Left ventricle myocardium inferior (tissue), 1 donor: ENCODE measurements at regions not wholly inside any gene's neighbourhood (a gene's known extent, or its start where the extent isn't known, plus 50 kb on each side); places are given as distances from the start of the nearest gene placed in this dataset.

Source experiments
- DNase-seq: peaks from one replicate; pipeline ENCODE4 v3.0.0-alpha.2; 2020
- H3K27ac ChIP-seq: fragments of 200-600 bp; replicated peaks from 2 replicates; pipeline ENCODE4 v1.8.0; 2021
- H3K27me3 ChIP-seq: fragments of 200-600 bp; 2 replicates; pipeline ENCODE4 v1.8.0; 2021; ENCODE audit warnings: low read depth
- H3K36me3 ChIP-seq: fragments of 200-600 bp; 2 replicates; pipeline ENCODE4 v1.8.0; 2021
- H3K4me1 ChIP-seq: fragments of 200-600 bp; 2 replicates; pipeline ENCODE4 v1.8.0; 2021
- H3K4me3 ChIP-seq: fragments of 200-600 bp; 2 replicates; pipeline ENCODE4 v1.8.0; 2021; ENCODE audit warnings: mild to moderate bottlenecking, moderate library complexity
- H3K9me3 ChIP-seq: fragments of 200-600 bp; replicated peaks from 2 replicates; pipeline ENCODE4 v1.8.0; 2021
- intact Hi-C: fragments of 100-400 bp; cut with micrococcal nuclease; formaldehyde crosslinking; loops from one replicate; pipeline ENCODE4 v1.11.0; 2022
- TF ChIP-seq, protein P1 (sequence below): fragments of 200-600 bp; IDR thresholded peaks from 2 replicates; pipeline ENCODE4 v1.8.0; 2021; ENCODE audit warnings: antibody characterized with exemption, mild to moderate bottlenecking, borderline replicate concordance
- donor health status: DM: no; HTN: yes; CAD: no; lungs with severe emphysema.

DNA sequence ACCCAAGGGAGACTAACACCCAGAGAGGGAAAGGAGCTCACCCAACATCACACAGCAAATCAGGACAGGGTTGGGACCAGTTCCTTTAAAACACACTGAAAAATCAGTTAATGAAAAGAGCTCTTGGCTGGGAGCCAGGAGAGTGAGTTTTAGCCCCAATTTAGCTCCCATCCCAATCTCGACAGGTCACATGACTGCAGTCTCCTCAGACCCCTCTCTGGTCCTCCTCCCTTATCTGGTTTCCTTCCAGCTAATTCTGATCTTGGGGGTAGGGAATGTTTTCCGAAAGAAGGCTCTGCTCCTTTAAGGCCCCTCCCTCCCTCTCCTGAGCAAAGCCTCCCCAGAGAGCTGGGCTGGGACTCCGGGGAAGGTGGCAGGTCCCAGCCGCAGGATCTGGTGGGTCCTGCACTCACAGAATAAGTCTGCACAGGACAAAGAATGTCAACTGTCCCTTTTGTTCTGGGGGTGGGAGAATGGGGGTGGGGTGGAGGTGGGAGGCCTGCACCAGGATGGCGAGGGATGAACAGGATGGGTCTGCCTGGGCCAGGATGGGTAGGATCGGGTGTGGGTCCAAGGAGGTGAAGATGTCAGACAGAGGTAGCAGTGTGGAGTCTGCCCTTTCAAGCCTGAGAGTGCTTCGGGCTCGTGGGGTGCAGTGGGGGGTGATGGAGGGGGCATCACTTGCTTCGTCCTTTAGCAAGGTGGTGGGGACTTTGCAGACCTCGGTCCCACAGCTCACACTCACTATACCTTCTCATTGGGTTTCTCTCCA, 57.3 kb upstream of the SSBP3 start:
- intact Hi-C loops, result no loop called here
- TF ChIP-seq, protein P1, sequence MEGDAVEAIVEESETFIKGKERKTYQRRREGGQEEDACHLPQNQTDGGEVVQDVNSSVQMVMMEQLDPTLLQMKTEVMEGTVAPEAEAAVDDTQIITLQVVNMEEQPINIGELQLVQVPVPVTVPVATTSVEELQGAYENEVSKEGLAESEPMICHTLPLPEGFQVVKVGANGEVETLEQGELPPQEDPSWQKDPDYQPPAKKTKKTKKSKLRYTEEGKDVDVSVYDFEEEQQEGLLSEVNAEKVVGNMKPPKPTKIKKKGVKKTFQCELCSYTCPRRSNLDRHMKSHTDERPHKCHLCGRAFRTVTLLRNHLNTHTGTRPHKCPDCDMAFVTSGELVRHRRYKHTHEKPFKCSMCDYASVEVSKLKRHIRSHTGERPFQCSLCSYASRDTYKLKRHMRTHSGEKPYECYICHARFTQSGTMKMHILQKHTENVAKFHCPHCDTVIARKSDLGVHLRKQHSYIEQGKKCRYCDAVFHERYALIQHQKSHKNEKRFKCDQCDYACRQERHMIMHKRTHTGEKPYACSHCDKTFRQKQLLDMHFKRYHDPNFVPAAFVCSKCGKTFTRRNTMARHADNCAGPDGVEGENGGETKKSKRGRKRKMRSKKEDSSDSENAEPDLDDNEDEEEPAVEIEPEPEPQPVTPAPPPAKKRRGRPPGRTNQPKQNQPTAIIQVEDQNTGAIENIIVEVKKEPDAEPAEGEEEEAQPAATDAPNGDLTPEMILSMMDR, result no peak
- no peak for DNase-seq

GRCh38 chr1:54462597-54463258, 56.5 kb upstream of the SSBP3 start:
- intact Hi-C loops, result no loop called here
- Histone ChIP-seq H3K27ac (no peak overlapping the region), H3K36me3 (no peaks in the 10 kb centered on the region), H3K27me3 (no peaks in the 10 kb centered on the region), H3K4me1 (peaks cover 36% of the 10 kb centered on the region), H3K4me3 (no peak overlapping the region), H3K9me3 (no peaks in the 10 kb centered on the region)
- TF ChIP-seq, protein P1, result no peak
- DNase-seq, result no peak

More for the DNA sequence above, 57.3 kb upstream of the SSBP3 start:
- no peak overlapping the region for H3K4me3 ChIP-seq
- H3K4me1 ChIP-seq, result peaks cover 36% of the 10 kb centered on the region
- no peaks in the 10 kb centered on the region for H3K36me3 ChIP-seq
- H3K27ac ChIP-seq, result no peak overlapping the region
- no peaks in the 10 kb centered on the region for H3K9me3 ChIP-seq
- H3K27me3 ChIP-seq, result no peaks in the 10 kb centered on the region

- intact Hi-C loops, result no loop called here
- Histone ChIP-seq H3K27ac (no peak overlapping the region), H3K27me3 (no peaks in the 10 kb centered on the region), H3K4me1 (peaks cover 36% of the 10 kb centered on the region), H3K9me3 (no peaks in the 10 kb centered on the region), H3K36me3 (no peaks in the 10 kb centered on the region), H3K4me3 (no peak overlapping the region)
- no peak for DNase-seq
- TF ChIP-seq, protein P1, result no peak
These were observed 55.8 kb upstream of the SSBP3 start for GRCh38 chr1:54461731-54462596.

- no peak overlapping the region for H3K4me3 ChIP-seq
- H3K27me3 ChIP-seq, result no peaks in the 10 kb centered on the region
- no peaks in the 10 kb centered on the region for H3K36me3 ChIP-seq
- peaks cover 36% of the 10 kb centered on the region for H3K4me1 ChIP-seq
- intact Hi-C loops, result no loop called here
- H3K27ac ChIP-seq, result no peak overlapping the region
- no peaks in the 10 kb centered on the region for H3K9me3 ChIP-seq
- DNase-seq, result no peak
- TF ChIP-seq, protein P1, result no peak
These were observed 54.7 kb upstream of the SSBP3 start for GRCh38 chr1:54460861-54461387.

DNA sequence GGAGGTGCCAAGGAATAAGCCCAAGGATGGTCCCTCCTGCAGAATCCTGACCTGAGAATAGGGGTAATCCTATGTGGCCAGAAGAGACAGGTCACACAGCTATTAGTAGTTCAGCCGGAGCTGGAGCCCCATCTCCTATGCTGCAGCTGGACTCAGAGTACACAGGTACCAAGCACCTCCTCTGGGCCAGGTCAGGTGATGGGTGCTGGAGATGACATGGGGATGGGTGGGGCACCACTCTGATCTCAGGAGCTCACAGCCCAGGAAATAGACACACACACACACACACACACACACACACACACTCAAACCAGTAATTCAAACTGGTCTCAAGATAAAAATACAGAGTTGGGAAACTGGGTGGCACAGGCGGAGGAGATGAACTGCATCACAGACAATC, 54.2 kb upstream of the SSBP3 start:
- H3K36me3 ChIP-seq, result no peaks in the 10 kb centered on the region
- no peaks in the 10 kb centered on the region for H3K27me3 ChIP-seq
- peaks cover 35% of the 10 kb centered on the region for H3K4me1 ChIP-seq
- no peak for DNase-seq
- no peak overlapping the region for H3K4me3 ChIP-seq
- intact Hi-C loops, result no loop called here
- H3K9me3 ChIP-seq, result no peaks in the 10 kb centered on the region
- H3K27ac ChIP-seq, result no peak overlapping the region
- TF ChIP-seq, protein P1, result no peak
